Cardiac septum (tissue), 1 donor: ENCODE measurements at regions not wholly inside any gene's neighbourhood (a gene's known extent, or its start where the extent isn't known, plus 50 kb on each side); places are given as distances from the start of the nearest gene placed in this dataset.
"Not testable (repeated sequence)": the region's sequence is repeated elsewhere in the genome, so short reads cannot be mapped to it uniquely, and the experiment has no call there.

Experiments
- DNase-seq: peaks from one replicate; pipeline ENCODE4 v3.0.0-alpha.2; 2020; ENCODE audit warnings: low spot score
- intact Hi-C: fragments of 100-400 bp; cut with DNase I; formaldehyde crosslinking; loops from one replicate; pipeline ENCODE4 v1.14.0; 2022
- donor health status: DM: no; HTN: no; CAD: no.

DNA sequence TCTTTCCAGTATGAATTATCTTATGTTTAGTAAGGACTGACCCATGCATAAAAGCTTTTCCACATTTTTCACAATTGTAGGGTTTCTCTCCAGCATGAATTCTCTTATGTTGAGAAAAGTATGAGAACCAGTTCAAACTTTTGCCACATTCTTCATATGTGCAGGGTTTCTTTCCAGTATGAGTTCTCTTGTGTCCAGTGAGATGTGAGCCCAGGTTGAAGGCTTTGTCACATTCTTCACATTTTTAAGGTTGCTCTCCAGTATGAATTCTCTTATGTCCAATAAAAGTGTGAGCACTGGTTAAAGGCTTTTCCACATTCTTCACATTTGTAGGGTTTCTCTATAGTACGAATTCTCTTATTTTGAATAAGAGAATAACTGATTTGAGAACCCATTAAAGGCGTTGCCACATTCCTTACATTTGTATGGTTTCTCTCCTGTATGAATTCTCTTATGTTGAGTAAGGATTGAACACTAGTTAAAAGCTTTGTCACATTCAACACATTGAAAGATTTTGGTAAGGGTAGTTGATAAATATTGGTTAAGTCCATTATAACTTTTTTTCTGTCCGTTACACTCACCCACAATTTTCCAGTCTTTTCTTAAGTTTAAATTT, 911.0 kb upstream of the ZNF722 start:
- no peak for DNase-seq

GRCh38 chr7:63092951-63093350, 905.7 kb upstream of the ZNF722 start:
- intact Hi-C loops = no loop called here

More for the DNA sequence above, 911.0 kb upstream of the ZNF722 start:
- intact Hi-C loops = no loop called here

GRCh38 chr7:63093481-63093880, 905.2 kb upstream of the ZNF722 start:
- no peak for DNase-seq
- intact Hi-C loops = no loop called here

More at GRCh38 chr7:63092951-63093350, 905.7 kb upstream of the ZNF722 start:
- no peak for DNase-seq

GRCh38 chr7:63096141-63096540, 902.5 kb upstream of the ZNF722 start:
- intact Hi-C loops = no loop called here

GRCh38 chr7:63104666-63105065, 894.0 kb upstream of the ZNF722 start:
- no peak for DNase-seq
- intact Hi-C loops = no loop called here

More at GRCh38 chr7:63096141-63096540, 902.5 kb upstream of the ZNF722 start:
- DNase-seq = no peak

DNA sequence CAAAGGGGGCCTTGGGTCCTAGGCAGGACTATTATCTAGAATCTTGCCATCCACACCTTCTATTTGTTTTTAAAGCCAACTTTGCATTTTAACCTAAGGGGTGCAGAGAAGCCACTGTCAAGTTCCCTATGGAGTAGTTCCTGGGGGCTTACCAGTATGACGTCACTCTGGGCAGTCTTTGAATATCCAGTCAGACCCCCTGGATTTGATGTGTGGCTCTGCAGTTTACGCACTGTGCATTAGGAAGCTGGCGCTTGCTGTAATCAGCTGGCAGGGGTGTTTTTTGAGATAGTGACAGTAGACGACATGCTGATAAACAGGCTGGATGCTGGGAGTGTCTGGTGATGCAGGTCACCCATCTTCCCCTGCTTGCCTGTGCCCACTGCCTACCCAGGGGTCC, 892.7 kb upstream of the ZNF722 start:
- DNase-seq = no peak
- intact Hi-C loops = no loop called here

DNA sequence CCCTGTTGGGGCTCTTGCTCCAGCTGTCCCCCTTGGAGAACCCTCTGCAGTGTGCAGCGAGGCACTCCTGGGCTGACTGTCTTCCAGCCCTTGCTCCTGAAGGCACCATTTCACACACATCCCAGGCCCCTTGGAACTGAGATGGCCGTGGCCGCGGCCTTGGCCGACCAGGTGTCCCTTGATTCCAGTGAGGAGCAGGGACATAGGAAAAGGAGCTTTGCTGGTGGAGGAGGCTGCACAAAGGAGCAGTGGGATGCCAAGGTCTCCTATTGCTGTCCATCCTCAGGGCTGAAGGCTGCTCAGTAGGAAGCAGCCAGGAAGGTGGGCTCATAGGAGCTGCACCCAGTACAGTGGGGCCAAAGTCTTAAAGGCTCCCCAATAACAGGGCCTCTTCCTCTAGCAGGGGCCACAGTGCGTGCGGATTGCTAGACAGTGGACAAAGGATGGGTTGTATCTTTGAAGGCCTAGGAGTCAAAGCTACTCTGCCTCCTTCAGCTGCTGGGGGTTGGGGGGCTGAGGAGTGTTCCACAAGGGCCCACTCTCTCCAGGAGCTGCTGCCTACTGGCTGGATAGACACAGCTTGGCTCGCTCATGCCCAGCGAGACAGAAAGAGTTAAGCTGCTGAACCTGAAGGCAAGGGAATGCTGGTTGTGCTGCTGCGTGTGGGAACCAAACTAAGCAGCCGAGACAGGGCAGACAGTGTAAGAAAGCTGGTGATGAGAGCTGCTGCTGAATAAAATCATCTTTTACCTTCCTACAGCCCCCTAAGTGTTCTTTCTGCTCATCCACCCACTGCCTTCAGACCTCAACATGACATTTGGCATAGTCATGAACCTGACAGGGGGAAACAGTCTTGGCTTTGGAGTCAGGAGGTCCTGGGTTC, 891.9 kb upstream of the ZNF722 start:
- no peak for DNase-seq
- intact Hi-C loops = no loop called here

DNA sequence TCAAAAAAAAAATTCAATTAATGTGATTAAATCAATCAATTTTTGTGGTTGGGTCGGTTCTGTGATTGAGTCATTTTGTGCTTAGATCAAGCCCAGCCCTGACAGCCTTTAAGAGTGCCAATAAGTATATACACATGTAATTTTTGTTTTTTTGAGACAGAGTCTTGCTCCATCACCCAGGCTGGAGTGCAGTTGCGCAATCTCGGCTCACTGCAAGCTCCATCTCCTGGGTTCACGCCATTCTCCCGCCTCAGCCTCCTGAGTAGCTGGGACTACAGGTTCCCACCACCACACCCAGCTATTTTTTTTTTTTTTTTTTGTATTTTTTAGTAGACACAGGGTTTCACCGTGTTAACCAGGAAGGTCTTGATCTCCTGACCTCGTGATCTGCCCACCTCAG, 887.1 kb upstream of the ZNF722 start:
- intact Hi-C loops, DNase-seq: not testable (repeated sequence)

- no peak for DNase-seq
- intact Hi-C loops = no loop called here
Measured at GRCh38 chr7:63112764-63113712, 885.6 kb upstream of the ZNF722 start.

GRCh38 chr7:63113713-63114285, 884.9 kb upstream of the ZNF722 start:
- intact Hi-C loops = no loop called here
- DNase-seq = no peak

DNA sequence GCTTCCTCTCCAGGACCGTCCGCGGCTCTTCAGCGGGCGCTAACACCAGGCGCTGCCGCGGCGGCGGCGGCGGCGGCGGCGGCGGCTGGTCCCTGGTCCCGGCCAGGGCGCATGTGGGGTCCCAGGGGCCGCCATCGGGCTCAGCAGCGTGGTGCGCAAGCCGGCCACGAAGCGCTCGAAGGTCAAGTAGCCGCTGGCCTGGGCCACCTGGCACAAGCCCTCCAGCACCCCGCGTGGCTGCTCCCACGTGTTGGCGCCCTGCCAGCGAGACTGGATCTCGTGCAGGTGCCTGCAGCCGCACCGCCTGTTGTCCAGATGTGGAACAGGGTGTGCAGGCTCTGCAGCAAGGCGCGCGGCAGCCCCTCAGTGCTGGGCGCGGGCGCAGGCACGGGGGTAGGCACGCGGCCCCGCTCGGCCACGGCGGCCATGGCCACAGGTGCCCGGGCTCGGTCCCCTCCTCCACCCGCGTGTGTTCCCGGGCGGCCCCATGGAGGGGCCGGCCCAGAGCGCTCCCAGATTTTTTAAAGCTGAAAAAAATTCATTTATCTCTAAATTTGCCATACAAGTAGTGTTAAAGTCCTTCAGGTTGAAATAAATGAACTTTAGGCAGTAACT, 884.2 kb upstream of the ZNF722 start:
- DNase-seq = no peak

More for the DNA sequence above, 884.2 kb upstream of the ZNF722 start:
- intact Hi-C loops = no loop called here
